T47D (cell line): ENCODE measurements at regions not wholly inside any gene's neighbourhood (a gene's known extent, or its start where the extent isn't known, plus 50 kb on each side); places are given as distances from the start of the nearest gene placed in this dataset.

Source experiments
- DNase-seq, 2 experiments: peaks; one replicate each; pipeline versions ENCODE4 v3.0.0 to v3.0.0-alpha.2; 2011 to 2012; ENCODE audit warnings: low read depth in 1 of 2, low spot score in 1 of 2
- JUND ChIP-seq: IDR thresholded peaks from 2 replicates; pipeline ENCODE4 v1.6.1; 2012; ENCODE audit warnings: low read depth
- in situ Hi-C: cut with HindIII; loops from 2 replicates; pipeline ENCODE4 v1.10.0; 2016; ENCODE audit warnings: low sequenced_read_pairs, low pct_unique_long_range_greater_than_20kb

DNA sequence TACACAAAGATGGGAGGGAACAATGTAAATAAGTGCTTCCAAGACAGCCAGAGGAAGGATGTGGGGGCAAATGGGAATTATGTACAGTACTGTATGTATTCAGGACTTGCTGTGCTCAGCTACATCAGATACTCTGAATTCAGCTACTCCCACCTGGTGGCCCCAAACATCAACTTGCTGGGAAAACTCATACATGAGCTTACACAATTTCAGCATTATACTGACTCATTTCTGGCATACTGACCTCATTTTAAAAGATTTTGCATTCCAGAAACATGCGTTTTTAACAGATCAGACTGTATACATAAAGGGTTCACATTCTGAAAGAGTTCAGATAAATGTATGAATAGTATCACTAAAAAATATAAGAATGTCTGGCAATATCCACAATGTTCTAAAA lies 59.7 kb downstream of the GPX5 start:
- in situ Hi-C loops, result no loop called here
- no peak for TF ChIP-seq JUND
- no peak for DNase-seq

DNA sequence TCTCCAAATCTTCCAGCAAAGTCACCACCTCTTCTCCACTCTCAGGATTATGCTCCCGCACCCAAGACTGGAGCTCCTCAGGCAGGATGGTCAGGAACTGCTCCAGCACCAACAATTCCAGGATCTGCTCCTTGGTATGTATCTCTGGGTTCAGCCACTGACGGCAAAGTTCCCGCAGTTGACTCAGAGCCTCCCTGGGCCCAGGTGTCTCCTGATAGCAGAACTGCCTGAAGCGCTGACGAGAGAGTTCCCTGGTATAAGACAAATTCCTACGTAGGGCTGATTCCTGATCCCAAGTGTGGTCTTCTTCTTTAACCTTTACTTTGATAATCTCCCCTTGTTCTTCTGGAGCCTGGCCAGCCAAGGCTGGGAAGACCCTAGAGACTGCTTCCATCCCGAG lies 60.6 kb downstream of the GPX5 start:
- in situ Hi-C loops, result no loop called here
- no peak for TF ChIP-seq JUND
- DNase-seq, result no peak

DNA sequence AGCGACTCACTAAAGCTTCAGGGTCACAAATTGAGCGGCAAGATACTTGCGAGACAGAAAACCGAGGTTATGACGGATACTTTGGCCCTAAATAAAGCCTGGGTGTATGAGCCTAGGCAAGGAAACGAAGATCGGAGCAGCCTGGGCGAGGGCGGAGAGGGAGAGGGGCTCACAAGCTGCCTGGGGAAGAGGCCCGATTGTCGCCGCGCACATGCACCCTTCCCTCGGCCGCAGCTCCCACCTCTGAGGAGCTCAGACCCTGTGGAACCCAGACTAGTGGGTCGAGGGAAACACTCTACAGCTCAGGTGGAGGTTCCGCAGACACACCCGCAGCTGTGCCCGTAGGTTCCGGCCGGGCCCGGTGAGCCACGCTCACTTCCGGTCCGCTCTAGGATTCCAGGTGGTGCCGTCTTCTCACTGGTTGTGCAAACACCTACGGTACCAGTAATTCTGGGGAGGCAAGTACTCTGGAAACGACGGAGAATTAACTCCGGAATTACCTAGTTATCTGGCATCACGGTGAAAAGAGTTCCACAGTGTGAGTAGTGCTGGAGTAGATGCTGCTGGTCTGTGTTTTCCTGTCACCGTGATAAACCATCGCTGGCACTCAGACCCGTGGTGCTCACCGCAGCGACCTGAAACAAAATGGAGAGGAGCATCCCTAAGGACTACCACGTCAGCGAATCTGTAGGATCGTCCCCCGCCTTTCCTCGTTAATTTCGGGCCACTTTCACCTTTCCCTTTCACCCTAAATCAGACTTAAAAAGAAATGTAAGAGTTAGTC lies 61.5 kb downstream of the GPX5 start:
- no peak for TF ChIP-seq JUND
- in situ Hi-C loops, result no loop called here
- no peak for DNase-seq

DNA sequence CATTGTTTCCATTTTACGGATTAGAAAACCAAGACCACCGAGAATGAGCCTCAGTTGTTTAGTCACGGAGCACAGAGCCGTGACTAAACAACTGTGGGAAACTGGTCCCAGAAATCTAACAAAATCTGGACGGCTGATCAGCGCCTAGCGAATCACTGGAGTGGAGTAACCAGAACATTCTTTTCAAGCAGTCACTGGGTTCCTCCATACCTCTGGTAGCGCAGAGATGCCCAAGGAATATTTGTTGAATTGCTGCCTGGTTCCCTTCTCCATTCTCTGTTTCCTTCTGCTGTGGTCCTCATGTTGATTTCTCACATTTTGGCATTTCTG lies 62.0 kb downstream of the GPX5 start:
- DNase-seq, result no peak
- in situ Hi-C loops, result no loop called here
- no peak for TF ChIP-seq JUND

DNA sequence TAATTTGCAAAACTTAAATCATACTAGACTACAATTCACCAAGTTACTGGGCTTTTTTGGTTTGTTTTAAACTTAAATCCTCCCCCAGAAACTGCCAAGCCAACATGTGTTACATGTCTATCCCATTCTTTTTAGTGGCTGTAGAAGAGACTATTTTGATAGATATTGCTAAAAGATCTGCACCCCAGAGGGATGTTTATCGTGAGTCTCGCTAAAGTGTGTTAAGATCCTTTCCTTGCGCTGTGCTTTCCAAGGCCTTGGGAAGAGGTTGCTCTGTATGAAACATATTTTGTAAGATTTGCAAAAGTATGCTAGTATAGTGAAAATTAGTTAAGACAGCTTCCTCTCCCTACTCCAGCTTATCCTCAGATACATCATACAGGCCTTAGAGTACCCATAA lies 63.0 kb downstream of the GPX5 start:
- DNase-seq, result no peak
- in situ Hi-C loops, result no loop called here
- TF ChIP-seq JUND, result no peak

DNA sequence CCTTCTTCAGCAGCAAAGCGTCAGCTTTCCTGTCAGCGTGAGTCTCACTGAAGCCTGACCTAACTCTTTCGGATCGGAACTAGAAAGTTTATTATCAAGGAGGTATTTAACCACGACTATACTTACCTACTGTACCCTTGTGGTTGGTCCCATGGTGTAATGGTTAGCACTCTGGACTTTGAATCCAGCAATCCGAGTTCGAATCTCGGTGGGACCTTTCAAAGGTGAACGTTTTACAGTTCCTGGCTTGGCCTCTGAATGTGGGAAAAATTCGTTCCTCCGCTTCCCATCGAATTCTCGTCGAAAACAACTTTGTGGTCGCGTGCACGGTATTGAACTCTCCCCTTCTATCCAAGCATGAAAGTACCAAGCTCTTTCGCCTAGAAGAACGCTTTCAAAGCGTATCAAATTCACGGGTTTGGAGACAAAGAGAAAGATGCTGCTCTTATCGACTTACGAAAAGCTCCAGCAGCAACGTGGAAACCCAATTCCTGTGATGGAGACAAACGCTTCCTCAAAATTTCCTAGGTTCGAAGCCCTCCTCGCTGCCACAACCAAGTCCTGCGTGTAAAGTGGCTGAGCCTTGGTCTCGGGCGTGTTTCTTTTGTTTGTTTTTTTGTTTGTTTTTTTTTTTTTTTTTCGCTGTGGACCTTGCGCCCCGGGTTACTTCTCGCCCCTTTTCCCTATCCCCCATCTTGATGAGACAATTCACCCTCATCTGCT lies 63.7 kb downstream of the GPX5 start:
- peak in 1 of 2 experiments; percentile 72 for DNase-seq
- TF ChIP-seq JUND, result no peak
- in situ Hi-C loops, result no loop called here

DNA sequence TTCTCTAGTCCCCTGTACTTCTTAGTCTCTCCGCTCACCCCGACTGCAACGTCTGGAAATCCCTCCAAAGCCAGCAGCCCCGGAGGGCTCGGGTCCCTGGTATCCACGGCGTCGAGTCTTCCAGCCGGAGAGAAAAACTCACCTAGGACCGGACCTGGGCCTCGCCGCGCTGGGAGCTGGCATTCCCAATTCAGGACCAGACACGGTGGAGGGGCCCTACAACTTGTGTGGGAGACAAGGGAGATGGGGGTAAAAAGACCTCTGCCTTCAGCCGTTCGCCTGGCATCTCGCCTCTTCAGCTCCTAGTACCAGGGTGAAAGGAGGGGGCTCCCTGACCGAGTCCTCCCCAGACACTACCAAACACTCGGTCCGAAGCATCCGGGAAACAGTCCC lies 64.3 kb downstream of the GPX5 start:
- DNase-seq, result no peak
- TF ChIP-seq JUND, result no peak
- in situ Hi-C loops, result no loop called here

DNA sequence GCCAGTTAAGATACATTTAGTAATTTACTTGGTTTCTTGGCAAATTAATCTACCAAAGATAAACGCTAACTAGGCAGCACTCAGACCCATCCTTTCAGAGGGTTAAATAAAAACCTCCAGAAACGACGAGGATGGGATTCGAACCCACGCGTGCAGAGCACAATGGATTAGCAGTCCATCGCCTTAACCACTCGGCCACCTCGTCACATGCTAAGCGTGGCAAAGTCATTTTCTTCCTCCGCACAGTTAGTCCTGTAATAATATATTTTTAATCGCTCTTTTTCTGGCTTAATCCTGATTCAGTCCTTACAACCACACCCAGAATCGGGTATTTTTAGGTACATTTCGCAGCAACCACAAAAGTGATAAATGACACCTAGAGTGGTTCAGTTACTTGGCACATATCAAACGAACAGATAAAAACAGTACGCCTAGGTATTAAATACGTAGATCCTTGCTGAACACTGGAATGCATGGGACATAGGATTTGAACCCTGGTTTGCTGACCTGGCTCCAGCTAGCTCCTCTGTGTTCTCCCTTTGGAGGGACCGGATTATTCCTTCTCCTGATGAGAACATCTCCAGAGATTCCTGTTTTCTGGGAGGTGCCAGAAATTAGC lies 71.6 kb downstream of the GPX5 start:
- no peak for TF ChIP-seq JUND
- in situ Hi-C loops, result no loop called here
- peak in 1 of 2 experiments; percentile 50 for DNase-seq

DNA sequence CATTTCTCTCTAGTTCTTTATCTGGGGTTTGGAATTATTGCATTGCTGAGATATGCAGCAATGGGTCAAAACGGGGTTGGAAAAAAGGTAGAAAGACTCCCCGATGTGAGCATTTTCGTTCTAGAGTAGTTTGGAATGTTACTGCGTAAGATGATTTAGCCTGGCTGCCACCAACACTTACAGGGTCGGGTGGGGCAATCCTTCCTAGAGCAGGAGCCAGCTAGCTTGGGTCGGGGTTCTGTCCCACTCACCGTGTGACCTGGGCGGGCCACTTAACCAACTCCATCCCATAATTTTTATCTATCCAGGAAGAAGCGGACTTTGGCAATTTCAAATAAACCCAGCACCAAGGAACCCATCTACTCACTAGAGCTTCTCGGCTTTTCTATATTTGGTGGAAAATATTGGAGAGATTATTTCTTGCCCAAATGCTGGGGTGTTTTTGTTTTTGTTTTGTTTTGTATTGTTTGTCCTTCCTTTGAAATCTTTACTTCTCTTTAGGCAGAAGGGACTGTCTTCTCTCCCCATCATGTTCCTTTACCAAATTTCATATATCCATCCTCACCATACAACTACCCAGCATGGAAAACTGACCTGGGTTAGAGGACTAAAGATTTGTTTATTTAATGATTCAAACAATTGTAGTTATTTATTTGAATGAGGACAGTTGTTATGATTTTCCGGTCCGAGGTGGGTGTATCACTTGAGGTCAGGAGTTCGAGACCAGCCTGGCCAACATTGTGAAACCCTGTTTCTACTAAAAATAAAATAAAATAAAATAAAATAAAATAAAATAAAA lies 72.4 kb downstream of the GPX5 start:
- DNase-seq, result peak in 1 of 2 experiments; percentile 6

DNA sequence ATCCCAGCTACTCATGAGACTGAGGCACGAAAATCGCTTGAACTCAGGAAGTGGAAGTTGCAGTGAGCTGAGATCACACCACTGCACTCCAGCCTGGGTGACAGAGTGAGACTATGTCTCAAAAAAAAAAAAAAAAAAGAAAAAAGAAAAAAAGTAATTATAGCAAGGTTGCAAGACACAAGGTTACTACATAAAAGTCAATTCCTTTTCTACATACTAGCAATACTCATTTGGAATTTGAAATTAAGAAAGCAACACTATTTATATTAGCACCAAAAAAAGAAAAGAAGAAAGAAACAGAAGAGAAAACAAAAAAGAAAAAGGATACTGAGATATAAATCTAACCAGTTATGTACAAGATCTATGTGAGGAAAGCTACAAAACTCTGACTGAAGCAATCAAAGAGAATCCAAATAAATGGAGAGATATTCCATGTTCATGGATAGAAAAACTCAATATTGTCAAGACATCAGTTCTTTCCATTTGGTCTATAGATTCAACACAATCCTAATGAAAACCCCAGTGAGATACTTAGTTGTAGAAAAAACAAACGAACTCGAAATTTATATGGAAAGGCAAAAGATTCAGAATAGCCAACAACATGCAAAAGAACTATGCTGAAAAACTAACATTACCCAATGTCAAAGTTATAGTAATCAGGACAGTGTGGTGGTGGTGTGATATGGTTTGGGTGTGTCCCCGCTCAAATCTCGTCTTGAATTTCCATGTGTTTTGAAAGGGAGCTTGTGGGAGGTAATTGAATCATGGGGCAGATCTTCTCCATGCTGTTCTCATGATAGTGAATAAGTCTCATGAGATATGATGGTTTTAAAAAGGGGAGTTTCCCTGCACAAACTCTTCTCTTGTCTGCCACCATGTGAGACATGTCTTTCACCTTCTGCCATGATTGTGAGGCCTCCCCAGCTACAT lies 73.3 kb downstream of the GPX5 start:
- no peak for DNase-seq
- in situ Hi-C loops, result no loop called here
- no peak for TF ChIP-seq JUND

More for the DNA sequence above, 72.4 kb downstream of the GPX5 start:
- no peak for TF ChIP-seq JUND
- in situ Hi-C loops, result no loop called here

DNA sequence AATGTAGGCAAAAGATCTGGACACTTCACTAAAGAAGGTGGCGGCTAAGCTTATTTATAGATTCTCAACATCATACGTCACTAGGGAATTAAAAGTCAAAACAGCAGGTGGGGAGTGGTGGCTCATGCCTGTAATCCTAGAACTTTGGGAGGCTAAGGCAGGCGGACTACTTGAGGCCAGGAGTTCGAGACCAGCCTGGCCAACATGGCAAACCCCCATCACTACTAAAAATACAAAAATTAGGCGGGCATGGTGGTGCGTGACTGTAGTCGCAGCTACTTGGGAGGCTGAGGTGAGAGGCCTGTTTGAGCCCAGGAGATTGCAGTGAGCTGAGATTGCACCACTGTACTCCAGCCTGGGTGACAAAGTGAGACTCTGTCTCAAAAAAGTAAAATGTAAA lies 74.6 kb downstream of the GPX5 start:
- DNase-seq, result no peak
- in situ Hi-C loops, result no loop called here
- no peak for TF ChIP-seq JUND

DNA sequence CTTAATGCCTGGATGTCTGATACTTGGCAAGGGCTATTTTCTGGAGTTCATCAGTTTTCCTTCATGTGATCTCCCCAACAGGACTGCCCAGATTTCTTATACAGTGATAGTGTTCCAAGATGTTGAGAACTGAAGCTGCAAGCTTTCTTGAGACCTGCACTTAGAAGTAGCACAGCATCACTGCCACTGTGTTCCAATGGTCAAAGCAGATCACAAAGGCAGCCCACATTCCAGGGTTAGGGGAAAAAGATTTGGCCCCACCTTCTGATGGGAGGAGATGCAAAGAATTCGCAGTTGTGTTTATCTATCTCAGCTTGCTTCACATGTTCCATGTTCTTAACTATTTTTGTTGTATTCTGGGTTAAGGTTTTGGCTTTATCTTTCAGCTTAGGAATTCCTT lies 78.2 kb downstream of the GPX5 start:
- TF ChIP-seq JUND, result no peak
- in situ Hi-C loops, result no loop called here
- no peak for DNase-seq
